Ishikawa (cell line): ENCODE measurements at regions not wholly inside any gene's neighbourhood (a gene's known extent, or its start where the extent isn't known, plus 50 kb on each side); places are given as distances from the start of the nearest gene placed in this dataset.

ENCODE experiments used
- MAX ChIP-seq: IDR thresholded peaks from 2 replicates; pipeline ENCODE4 v1.6.1; 2012
- RAD21 ChIP-seq: IDR thresholded peaks from 2 replicates; pipeline ENCODE4 v1.6.1; 2012; ENCODE audit warnings: low read depth

DNA sequence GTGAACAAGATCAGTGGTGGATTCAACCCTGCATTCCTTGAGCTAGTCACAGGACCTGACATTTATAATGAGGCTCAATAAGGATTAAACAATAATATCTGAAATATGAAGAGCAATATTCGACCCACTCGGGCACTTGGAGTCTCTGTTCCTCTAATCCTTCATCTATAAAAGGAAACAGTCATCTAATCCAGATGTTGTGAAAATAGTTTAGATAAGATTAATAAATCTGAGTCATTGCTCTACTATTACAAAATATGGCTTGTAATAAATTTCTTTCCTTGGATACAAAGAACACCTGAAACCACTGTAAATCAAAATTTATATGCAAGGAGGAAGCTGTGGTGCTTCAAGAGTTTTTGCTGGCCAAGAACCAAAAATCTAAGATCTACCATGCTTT, 846.9 kb upstream of the ACVR2A start:
- no peak for TF ChIP-seq RAD21
- TF ChIP-seq MAX, result no peak
